ENCODE measurements at regions not wholly inside any gene's neighbourhood (a gene's known extent, or its start where the extent isn't known, plus 50 kb on each side); places are given as distances from the start of the nearest gene placed in this dataset.

GRCh38 chr1:234875953-234876855 lies 252.4 kb downstream of the TOMM20 start:
- no peak for DNase-seq

- no peak for DNase-seq
These were observed 253.2 kb downstream of the TOMM20 start for GRCh38 chr1:234875328-234875952.

GRCh38 chr1:234874291-234875288 lies 254.0 kb downstream of the TOMM20 start:
- no peak for DNase-seq

GRCh38 chr1:234871710-234872271 lies 256.8 kb downstream of the TOMM20 start:
- DNase-seq: no peak

GRCh38 chr1:234871039-234871709 lies 257.5 kb downstream of the TOMM20 start:
- no peak for DNase-seq

- no peak for DNase-seq
These were observed 258.3 kb downstream of the TOMM20 start for GRCh38 chr1:234870020-234870981.

- DNase-seq: no peak
These were observed 259.2 kb downstream of the TOMM20 start for GRCh38 chr1:234869182-234870019.

GRCh38 chr1:234868296-234869147 lies 258.5 kb upstream of the IRF2BP2 start:
- DNase-seq: no peak

- DNase-seq: no peak
These were observed 256.3 kb upstream of the IRF2BP2 start for GRCh38 chr1:234866007-234866866.

- DNase-seq: no peak
These were observed 255.4 kb upstream of the IRF2BP2 start for GRCh38 chr1:234865171-234866006.

- no peak for DNase-seq
These were observed 254.1 kb upstream of the IRF2BP2 start for GRCh38 chr1:234864116-234864515.

- DNase-seq: no peak
These were observed 253.6 kb upstream of the IRF2BP2 start for GRCh38 chr1:234863551-234863971.

- DNase-seq: no peak
These were observed 253.1 kb upstream of the IRF2BP2 start for GRCh38 chr1:234862944-234863515.

GRCh38 chr1:234862360-234862943 lies 252.5 kb upstream of the IRF2BP2 start:
- no peak for DNase-seq

GRCh38 chr1:234861761-234862160 lies 251.8 kb upstream of the IRF2BP2 start:
- no peak for DNase-seq

GRCh38 chr1:234861024-234861620 lies 251.1 kb upstream of the IRF2BP2 start:
- no peak for DNase-seq
